HL-60 (cell line): ENCODE measurements at regions not wholly inside any gene's neighbourhood (a gene's known extent, or its start where the extent isn't known, plus 50 kb on each side); places are given as distances from the start of the nearest gene placed in this dataset.

ENCODE experiments used
- CTCF ChIP-seq: IDR thresholded peaks from one replicate; pipeline ENCODE4 v1.5.1; 2011; ENCODE audit warnings: low read length, control low read depth, inconsistent platforms; ENCODE audit not compliant: insufficient read depth
- GABPA ChIP-seq: IDR thresholded peaks from 2 replicates; pipeline ENCODE4 v1.6.1; 2012; ENCODE audit warnings: low read depth
- POLR2AphosphoS5 ChIP-seq: IDR thresholded peaks from 2 replicates; pipeline ENCODE4 v1.6.1; 2012; ENCODE audit warnings: low read depth
- REST ChIP-seq: IDR thresholded peaks from 2 replicates; pipeline ENCODE4 v1.6.1; 2012; ENCODE audit warnings: low read depth; ENCODE audit not compliant: insufficient replicate concordance
- SPI1 ChIP-seq: IDR thresholded peaks from 2 replicates; pipeline ENCODE4 v1.6.1; 2012; ENCODE audit warnings: low read depth, mild to moderate bottlenecking, borderline replicate concordance

DNA sequence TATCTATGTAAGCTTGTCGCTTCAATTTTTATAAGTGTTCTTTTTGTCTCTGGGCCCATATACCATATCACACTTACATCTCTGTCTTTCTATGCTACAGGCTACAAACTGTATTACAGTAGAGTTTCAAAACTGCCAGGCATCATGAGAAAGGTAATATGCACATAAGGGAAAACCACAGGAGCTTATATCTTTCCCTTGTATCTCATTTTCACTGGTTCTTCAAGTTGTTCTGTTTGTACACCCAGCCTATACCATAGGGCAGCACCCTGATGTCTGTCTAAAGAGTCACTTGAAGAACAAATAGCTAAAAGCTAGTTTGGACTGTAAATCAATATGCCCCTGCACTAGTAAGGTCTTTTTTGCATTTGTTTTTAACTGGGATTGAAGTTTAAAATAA, 366.7 kb downstream of the FIGN start:
- TF ChIP-seq CTCF (no peak), REST (no peak), GABPA (no peak), SPI1 (no peak), POLR2AphosphoS5 (no peak)
